Parathyroid adenoma (tissue), 2 donors: ENCODE measurements at regions not wholly inside any gene's neighbourhood (a gene's known extent, or its start where the extent isn't known, plus 50 kb on each side); places are given as distances from the start of the nearest gene placed in this dataset.

Source experiments
- H2AFZ ChIP-seq: fragments of 300-600 bp; sonication (generic); one replicate; pipeline ENCODE4 v1.7.0; 2017; ENCODE audit warnings: antibody characterized with exemption, mild to moderate bottlenecking
- H3K27ac ChIP-seq: fragments of 300-600 bp; sonication (generic); one replicate; pipeline ENCODE4 v1.7.0; 2017
- H3K27me3 ChIP-seq: fragments of 300-600 bp; sonication (generic); one replicate; pipeline ENCODE4 v1.7.0; 2017; ENCODE audit warnings: low read length; ENCODE audit not compliant: control insufficient read depth, insufficient read depth
- H3K36me3 ChIP-seq: fragments of 300-600 bp; sonication (generic); one replicate; pipeline ENCODE4 v1.7.0; 2017; ENCODE audit warnings: low read length; ENCODE audit not compliant: control insufficient read depth, insufficient read depth
- H3K4me1 ChIP-seq: fragments of 300-600 bp; sonication (generic); one replicate; pipeline ENCODE4 v1.7.0; 2017; ENCODE audit warnings: control low read depth
- H3K4me2 ChIP-seq: fragments of 300-600 bp; sonication (generic); one replicate; pipeline ENCODE4 v1.7.0; 2017; ENCODE audit warnings: low read length
- H3K4me3 ChIP-seq: fragments of 300-600 bp; sonication (generic); one replicate; pipeline ENCODE4 v1.7.0; 2017; ENCODE audit warnings: low read depth, low read length
- H3K79me2 ChIP-seq: fragments of 300-600 bp; sonication (generic); one replicate; pipeline ENCODE4 v1.7.0; 2017; ENCODE audit warnings: control low read depth
- H3K9ac ChIP-seq: fragments of 300-600 bp; sonication (generic); one replicate; pipeline ENCODE4 v1.7.0; 2017; ENCODE audit warnings: mild to moderate bottlenecking
- H3K9me3 ChIP-seq: fragments of 300-600 bp; sonication (generic); one replicate; pipeline ENCODE4 v1.7.0; 2017; ENCODE audit warnings: low read length; ENCODE audit not compliant: control insufficient read depth
- CTCF ChIP-seq: fragments of 300-600 bp; sonication (generic); IDR thresholded peaks from one replicate; pipeline ENCODE4 v1.7.0; 2017; ENCODE audit warnings: antibody characterized with exemption, mild to moderate bottlenecking
- donor health status: primary hyperparathyroidism.

- Histone ChIP-seq H3K36me3 (no peaks in the 10 kb centered on the region), H3K4me2 (no peak overlapping the region), H3K9me3 (no peaks in the 10 kb centered on the region), H3K4me1 (no peaks in the 10 kb centered on the region), H2AFZ (no peak overlapping the region), H3K27me3 (no peaks in the 10 kb centered on the region), H3K79me2 (no peaks in the 10 kb centered on the region), H3K27ac (no peak overlapping the region), H3K9ac (no peak overlapping the region), H3K4me3 (no peak overlapping the region)
- no peak for TF ChIP-seq CTCF
Measured at GRCh38 chr5:109573766-109574165, 116.0 kb upstream of the MAN2A1 start.

GRCh38 chr5:109573256-109573655 is 116.5 kb upstream of the MAN2A1 start:
- no peak overlapping the region for H3K27ac ChIP-seq
- no peaks in the 10 kb centered on the region for H3K36me3 ChIP-seq
- H3K9me3 ChIP-seq, result no peaks in the 10 kb centered on the region
- H3K9ac ChIP-seq, result no peak overlapping the region
- no peak for TF ChIP-seq CTCF
- H2AFZ ChIP-seq, result no peak overlapping the region
- H3K4me1 ChIP-seq, result no peaks in the 10 kb centered on the region
- H3K79me2 ChIP-seq, result no peaks in the 10 kb centered on the region
- no peaks in the 10 kb centered on the region for H3K27me3 ChIP-seq
- no peak overlapping the region for H3K4me2 ChIP-seq
- H3K4me3 ChIP-seq, result no peak overlapping the region

GRCh38 chr5:109571785-109572184 is 117.9 kb upstream of the MAN2A1 start:
- Histone ChIP-seq H2AFZ (no peak overlapping the region), H3K9me3 (no peaks in the 10 kb centered on the region), H3K4me3 (no peak overlapping the region), H3K27me3 (no peaks in the 10 kb centered on the region), H3K27ac (no peak overlapping the region), H3K4me1 (no peaks in the 10 kb centered on the region), H3K36me3 (no peaks in the 10 kb centered on the region), H3K79me2 (no peaks in the 10 kb centered on the region), H3K9ac (no peak overlapping the region), H3K4me2 (no peak overlapping the region)
- no peak for TF ChIP-seq CTCF

- H3K4me3 ChIP-seq, result no peak overlapping the region
- no peaks in the 10 kb centered on the region for H3K27me3 ChIP-seq
- no peak overlapping the region for H3K9ac ChIP-seq
- no peaks in the 10 kb centered on the region for H3K9me3 ChIP-seq
- H3K27ac ChIP-seq, result no peak overlapping the region
- H3K4me2 ChIP-seq, result no peak overlapping the region
- H2AFZ ChIP-seq, result no peak overlapping the region
- H3K79me2 ChIP-seq, result no peaks in the 10 kb centered on the region
- H3K36me3 ChIP-seq, result no peaks in the 10 kb centered on the region
- TF ChIP-seq CTCF, result no peak
- no peaks in the 10 kb centered on the region for H3K4me1 ChIP-seq
Measured at GRCh38 chr5:109570362-109570874, 119.3 kb upstream of the MAN2A1 start.

- H3K4me2 ChIP-seq, result no peak overlapping the region
- no peaks in the 10 kb centered on the region for H3K36me3 ChIP-seq
- no peaks in the 10 kb centered on the region for H3K4me1 ChIP-seq
- no peak overlapping the region for H3K27ac ChIP-seq
- TF ChIP-seq CTCF, result no peak
- H3K4me3 ChIP-seq, result no peak overlapping the region
- H3K9ac ChIP-seq, result no peak overlapping the region
- no peaks in the 10 kb centered on the region for H3K27me3 ChIP-seq
- H3K79me2 ChIP-seq, result no peaks in the 10 kb centered on the region
- no peaks in the 10 kb centered on the region for H3K9me3 ChIP-seq
- H2AFZ ChIP-seq, result no peak overlapping the region
Measured at GRCh38 chr5:109567374-109568044, 122.2 kb upstream of the MAN2A1 start.
